Common myeloid progenitor, CD34-positive (primary cell): ENCODE measurements at regions not wholly inside any gene's neighbourhood (a gene's known extent, or its start where the extent isn't known, plus 50 kb on each side); places are given as distances from the start of the nearest gene placed in this dataset.
"Not testable (repeated sequence)": the region's sequence is repeated elsewhere in the genome, so short reads cannot be mapped to it uniquely, and the experiment has no call there.

ENCODE experiments used
- CTCF ChIA-PET: fragments of 350-600 bp; sonication (Branson Sonifier 250); formaldehyde crosslinking; loops from one replicate; lab custom pipeline; 2021; ENCODE audit warnings: antibody characterized with exemption; lab: Charles Lee
- POLR2A ChIA-PET: fragments of 350-600 bp; sonication (Branson Sonifier 250); formaldehyde crosslinking; loops from one replicate; lab custom pipeline; 2021; ENCODE audit warnings: antibody characterized with exemption; lab: Charles Lee
- DNase-seq, 3 donors: peaks; one replicate each; pipeline versions ENCODE4 v3.0.0 to v3.0.0-alpha.2; 2013
- H3K27ac ChIP-seq, 2 experiments: 1 replicate in 1 of 2; 2 replicates in 1 of 2; pipeline ENCODE4 v1.7.0; 2013; ENCODE audit warnings: inconsistent platforms in 2 of 2, low read length in 2 of 2, mild to moderate bottlenecking in 2 of 2, low read depth in 1 of 2, moderate library complexity in 1 of 2; ENCODE audit not compliant: severe bottlenecking in 2 of 2, insufficient read depth in 1 of 2, poor library complexity in 1 of 2
- H3K27me3 ChIP-seq, 5 experiments: replicated peaks in 2 of 5; 1 replicate in 3 of 5; 2 replicates in 2 of 5; pipeline versions ENCODE4 v1.6.1 to v1.7.0; 2013; ENCODE audit warnings: low read length in 4 of 5, mild to moderate bottlenecking in 2 of 5, moderate library complexity in 2 of 5, inconsistent platforms in 1 of 5; ENCODE audit not compliant: insufficient read depth in 5 of 5, control insufficient read depth in 4 of 5
- H3K36me3 ChIP-seq, 4 experiments: 1 replicate in 2 of 4; 2 replicates in 2 of 4; pipeline versions ENCODE4 v1.6.1 to v1.7.0; 2013; ENCODE audit warnings: low read length in 3 of 4, control low read depth in 1 of 4, mild to moderate bottlenecking in 1 of 4; ENCODE audit not compliant: control insufficient read depth in 4 of 4, insufficient read depth in 4 of 4
- H3K4me1 ChIP-seq, 4 experiments: 1 replicate in 3 of 4; 2 replicates in 1 of 4; pipeline versions ENCODE4 v1.6.1 to v1.7.1; 2013; ENCODE audit warnings: low read length in 3 of 4, mild to moderate bottlenecking in 3 of 4, control low read depth in 1 of 4, inconsistent platforms in 1 of 4, moderate library complexity in 1 of 4; ENCODE audit not compliant: control insufficient read depth in 4 of 4, insufficient read depth in 4 of 4; ENCODE audit errors: control extremely low read depth in 1 of 4
- H3K4me3 ChIP-seq, 7 experiments: 1 replicate in 4 of 7; 2 replicates in 3 of 7; pipeline versions ENCODE4 v1.5.1 to v1.7.0; 2013; ENCODE audit warnings: mild to moderate bottlenecking in 7 of 7, low read length in 6 of 7, moderate library complexity in 6 of 7, inconsistent platforms in 2 of 7, low read depth in 2 of 7, control low read depth in 1 of 7; ENCODE audit not compliant: insufficient read depth in 4 of 7, control insufficient read depth in 1 of 7; ENCODE audit errors: extremely low read depth in 1 of 7
- H3K9me3 ChIP-seq, 5 experiments: 1 replicate in 4 of 5; 2 replicates in 1 of 5; pipeline versions ENCODE4 v1.6.1 to v1.7.1; 2013; ENCODE audit warnings: low read length in 4 of 5, mild to moderate bottlenecking in 2 of 5, inconsistent platforms in 1 of 5, low read depth in 1 of 5, moderate library complexity in 1 of 5; ENCODE audit not compliant: control insufficient read depth in 4 of 5, insufficient read depth in 2 of 5; ENCODE audit errors: control extremely low read depth in 1 of 5
- WGBS: methylation state at CpG from one replicate; pipeline ENCODE4 v1.1.5; 2013; ENCODE audit not compliant: insufficient coverage; 5-methylcytosine and 5-hydroxymethylcytosine counted together

DNA sequence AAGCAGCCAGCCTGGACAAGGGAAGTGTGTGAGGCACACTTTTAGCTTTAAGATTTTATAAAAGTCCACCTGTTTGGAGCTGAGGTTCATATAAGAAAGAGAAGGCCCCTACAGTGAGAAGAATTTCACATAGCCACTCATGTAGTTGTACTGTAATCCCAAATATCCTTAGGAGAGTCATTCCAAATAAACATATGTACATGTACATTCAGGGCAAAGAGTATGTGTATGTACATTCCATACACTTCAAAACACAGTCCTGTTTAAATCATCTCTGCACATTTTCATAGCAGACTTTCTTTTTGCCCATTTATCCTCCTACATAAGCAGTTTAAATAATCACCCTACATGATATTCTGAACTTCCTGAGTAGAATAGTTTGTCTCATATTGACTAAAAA is 87.6 kb downstream of the GPR65 start:
- Histone ChIP-seq H3K4me1 (no peaks in the 10 kb centered on the region), H3K9me3 (no peaks in the 10 kb centered on the region), H3K4me3 (no peak overlapping the region), H3K36me3 (no peaks in the 10 kb centered on the region), H3K27ac (no peak overlapping the region), H3K27me3 (peaks cover 0 to 2% (median 0%) of the 10 kb centered on the region in 5 experiments)
- ChIA-PET POLR2A (no interaction called here), CTCF (interaction anchor here (1.2 kb wide), 1 partner anchor 23 kb away, joined by 3 read pairs; no protein-coding TSS in a partner anchor)
- no peak for DNase-seq

DNA sequence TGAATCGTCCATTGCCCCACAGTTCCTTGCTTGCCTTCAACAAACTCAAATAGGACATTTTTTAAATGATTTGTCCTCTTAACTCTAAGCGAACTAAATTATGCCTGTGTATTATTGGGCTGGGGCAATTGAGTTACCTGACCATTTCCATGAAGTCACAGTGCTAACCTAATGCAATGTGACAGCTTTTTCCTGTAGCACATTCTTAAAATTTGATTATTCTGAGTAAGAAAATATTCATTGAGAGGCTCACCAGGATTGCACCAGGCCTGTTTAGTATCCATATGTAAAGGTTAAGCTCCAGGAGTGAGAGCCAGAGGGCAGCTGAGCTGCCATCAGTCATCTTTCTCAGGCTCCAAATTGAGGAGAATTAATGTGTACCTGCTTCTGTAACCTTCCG is 90.9 kb downstream of the GPR65 start:
- no peaks in the 10 kb centered on the region for H3K36me3 ChIP-seq
- no peaks in the 10 kb centered on the region for H3K9me3 ChIP-seq
- H3K27me3 ChIP-seq = peaks cover 0 to 2% (median 0%) of the 10 kb centered on the region in 5 experiments
- no peak for DNase-seq
- no peak overlapping the region for H3K4me3 ChIP-seq
- WGBS = no CpG with 5 or more reads among the region's 3 CpGs
- no peaks in the 10 kb centered on the region for H3K4me1 ChIP-seq
- no peak overlapping the region for H3K27ac ChIP-seq
- POLR2A ChIA-PET = no interaction called here
- CTCF ChIA-PET = no interaction called here

DNA sequence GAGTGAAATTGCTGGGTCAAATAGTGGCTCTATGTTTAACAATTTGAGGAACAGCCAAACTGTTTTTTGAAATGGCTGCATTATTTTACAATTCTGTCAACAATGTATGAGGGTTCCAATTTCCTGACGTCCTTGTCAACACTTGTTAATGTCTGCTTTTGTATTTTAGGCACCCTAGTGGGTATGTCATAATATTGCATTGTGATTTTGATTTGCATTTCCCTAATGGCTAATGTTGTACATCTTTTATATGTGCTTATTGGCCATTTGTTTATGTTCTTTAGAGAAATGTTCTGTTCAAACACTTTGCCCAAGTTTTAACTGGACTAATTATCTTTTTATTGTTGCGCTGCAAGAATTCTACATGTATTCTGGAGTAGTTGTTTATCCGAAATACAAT is 93.2 kb downstream of the GPR65 start:
- H3K36me3 ChIP-seq = no peaks in the 10 kb centered on the region
- CTCF ChIA-PET = no interaction called here
- no peaks in the 10 kb centered on the region for H3K4me1 ChIP-seq
- DNase-seq = no peak
- peaks cover 0 to 2% (median 0%) of the 10 kb centered on the region in 5 experiments for H3K9me3 ChIP-seq
- 57% methylated on average over 1 of the region's 3 CpGs for WGBS
- POLR2A ChIA-PET = no interaction called here
- no peak overlapping the region for H3K4me3 ChIP-seq
- no peak overlapping the region for H3K27ac ChIP-seq
- peaks cover 0 to 2% (median 0%) of the 10 kb centered on the region in 5 experiments for H3K27me3 ChIP-seq

DNA sequence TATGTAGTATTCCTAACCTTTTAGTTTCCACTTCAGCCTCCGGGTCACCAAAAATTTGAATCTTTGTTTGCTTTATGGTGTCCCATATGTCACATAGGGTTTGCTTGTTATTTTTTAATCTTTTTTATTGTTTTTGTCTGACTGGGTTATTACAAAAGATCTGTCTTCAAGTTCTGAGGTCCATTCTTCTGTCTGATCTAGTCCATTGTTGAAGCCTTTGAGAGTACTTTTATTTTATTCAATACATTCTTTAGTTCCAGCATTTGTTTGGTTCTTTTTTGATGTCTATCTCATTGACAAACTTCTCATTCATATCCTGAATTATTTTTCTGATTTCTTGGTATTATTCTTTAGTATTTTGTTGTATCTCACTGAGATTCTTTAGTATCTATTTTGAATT is 99.8 kb downstream of the GPR65 start:
- no peak overlapping the region for H3K27ac ChIP-seq
- DNase-seq = no peak
- no peaks in the 10 kb centered on the region for H3K36me3 ChIP-seq
- POLR2A ChIA-PET = no interaction called here
- peaks cover 0 to 7% (median 0%) of the 10 kb centered on the region in 5 experiments for H3K9me3 ChIP-seq
- H3K4me1 ChIP-seq = no peaks in the 10 kb centered on the region
- H3K27me3 ChIP-seq = no peaks in the 10 kb centered on the region
- no CpG with 5 or more reads among the region's 1 CpG for WGBS
- no peak overlapping the region for H3K4me3 ChIP-seq
- CTCF ChIA-PET = no interaction called here

DNA sequence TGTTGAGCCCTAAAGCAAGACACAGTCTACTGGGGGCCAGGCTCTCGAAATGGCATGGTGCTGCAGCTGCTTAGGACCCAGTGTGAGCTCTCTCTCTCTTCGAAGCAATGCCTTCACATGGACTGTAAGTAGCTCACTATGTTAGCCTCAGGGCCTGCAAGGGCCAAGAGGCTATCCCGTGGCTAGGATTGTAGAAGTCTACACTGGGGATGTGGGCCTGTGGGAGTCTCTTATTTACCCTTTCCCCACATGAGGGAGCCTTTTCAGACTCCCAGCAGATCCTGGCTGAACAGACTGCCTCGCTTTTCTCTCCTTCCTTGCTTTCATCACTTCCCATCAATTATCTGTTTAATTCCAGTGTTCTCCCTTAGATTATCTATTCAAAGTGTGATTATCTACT is 101.4 kb downstream of the GPR65 start:
- Histone ChIP-seq H3K9me3 (peaks cover 0 to 7% (median 0%) of the 10 kb centered on the region in 5 experiments), H3K27me3 (no peaks in the 10 kb centered on the region), H3K4me1 (no peaks in the 10 kb centered on the region), H3K36me3 (no peaks in the 10 kb centered on the region), H3K27ac (no peak overlapping the region), H3K4me3 (no peak overlapping the region)
- CTCF ChIA-PET = no interaction called here
- DNase-seq = no peak
- POLR2A ChIA-PET = no interaction called here
- WGBS = 97% methylated on average over 3 of the region's 4 CpGs

DNA sequence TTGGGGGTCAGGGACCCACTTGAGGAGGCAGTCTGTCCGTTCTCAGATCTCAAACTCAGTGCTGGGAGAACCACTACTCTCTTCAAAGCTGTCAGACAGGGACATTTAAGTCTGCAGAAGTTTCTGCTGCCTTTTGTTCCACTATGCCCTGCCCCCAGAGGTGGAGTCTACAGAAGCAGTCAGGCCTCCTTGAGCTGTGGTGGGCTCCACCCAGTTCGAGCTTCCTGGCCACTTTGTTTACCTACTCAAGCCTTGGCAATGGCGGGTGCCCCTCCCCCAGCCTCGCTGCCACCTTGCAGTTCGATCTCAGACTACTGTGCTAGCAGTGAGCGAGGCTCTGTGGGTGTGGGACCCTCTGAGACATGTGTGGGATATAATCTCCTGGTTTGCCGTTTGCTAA is 122.7 kb downstream of the GPR65 start:
- POLR2A ChIA-PET = not testable (repeated sequence)

DNA sequence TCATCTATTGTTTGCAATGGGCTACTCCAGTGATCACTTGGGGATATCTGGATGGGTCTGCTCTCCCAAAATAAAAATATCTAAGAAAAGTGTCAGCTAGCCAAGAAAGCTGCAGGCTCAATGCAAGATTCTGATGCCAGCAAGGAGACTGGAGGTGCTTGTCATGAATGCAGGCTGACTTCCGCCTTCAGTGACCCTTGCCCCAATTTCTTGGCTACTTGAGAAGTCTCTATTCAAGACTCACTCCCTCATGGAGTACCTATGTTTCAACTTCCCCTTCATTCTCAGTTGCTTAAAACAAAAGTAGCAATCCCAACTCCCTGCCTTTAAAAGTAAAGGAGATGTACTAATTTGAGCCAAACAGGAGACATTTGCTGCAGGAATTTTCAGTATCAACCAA is 123.9 kb downstream of the GPR65 start:
- Histone ChIP-seq H3K4me3 (no peak overlapping the region), H3K27me3 (no peaks in the 10 kb centered on the region), H3K4me1 (peaks cover 0 to 8% (median 5%) of the 10 kb centered on the region in 4 experiments), H3K36me3 (no peaks in the 10 kb centered on the region), H3K9me3 (peaks cover 0 to 14% (median 2%) of the 10 kb centered on the region in 5 experiments), H3K27ac (no peak overlapping the region)
- 100% methylated on average over 1 of the region's 1 CpG for WGBS
- POLR2A ChIA-PET = no interaction called here
- DNase-seq = peak in 1 of 3 donors; percentile 2
- CTCF ChIA-PET = no interaction called here

More for the DNA sequence above, 122.7 kb downstream of the GPR65 start:
- H3K9me3 ChIP-seq, H3K27ac ChIP-seq, DNase-seq, CTCF ChIA-PET, H3K4me1 ChIP-seq, H3K4me3 ChIP-seq, H3K27me3 ChIP-seq, H3K36me3 ChIP-seq: not testable (repeated sequence)
- 100% methylated on average over 1 of the region's 7 CpGs for WGBS
